HepG2 (cell line): ENCODE measurements at regions not wholly inside any gene's neighbourhood (a gene's known extent, or its start where the extent isn't known, plus 50 kb on each side); places are given as distances from the start of the nearest gene placed in this dataset.

Experiments used
- ATAC-seq: fragments of 200-7000 bp; cut with Tn5 transposase; 3 replicates; pipeline ENCODE4 v1.9.1; 2020; ENCODE audit warnings: mild to moderate bottlenecking, moderate library complexity
- BruUV-seq: library from RNA; stranded (reverse); fragments of 400-500 nt; replicated peaks from 2 replicates; lab custom pipeline; 2021; lab: Mats Ljungman, UMichigan
- CTCF ChIA-PET: fragments of 300-600 bp; formaldehyde crosslinking; extraction: SDS; loops from one replicate; lab custom pipeline; 2021; ENCODE audit warnings: low total read pairs, inconsistent platforms, low intra/inter-chr PET ratio; lab: Yijun Ruan, JAX
- POLR2A ChIA-PET: fragments of 350-600 bp; sonication (Branson Sonifier 250); formaldehyde crosslinking; loops from one replicate; lab custom pipeline; 2020; ENCODE audit warnings: antibody characterized with exemption, inconsistent platforms; lab: Yijun Ruan, JAX
- DNase-seq: peaks from one replicate; pipeline ENCODE4 v3.0.0-alpha.2; 2015; ENCODE audit warnings: low spot score
- FAIRE-seq: peaks from 3 replicates; lab custom pipeline; 2011; peaks lifted over from hg19 to GRCh38; lab: Jason Lieb, UNC
- H2AFZ ChIP-seq: one replicate; pipeline ENCODE4 v1.6.1; 2011; ENCODE audit warnings: low read length, inconsistent platforms
- H3K27ac ChIP-seq: fragments of 300-600 bp; 3 replicates; pipeline ENCODE4 v1.8.0; 2011; ENCODE audit warnings: mixed run types, mild to moderate bottlenecking, mixed read lengths, low read length, inconsistent platforms; ENCODE audit not compliant: insufficient read depth; ENCODE audit errors: extremely low read length
- H3K27me3 ChIP-seq, 2 experiments: fragments of 200-600 bp in 1 of 2; 2 replicates in 1 of 2; 3 replicates in 1 of 2; pipeline versions ENCODE4 v1.6.0 to v1.8.0; 2011; ENCODE audit warnings: low read length in 2 of 2, mild to moderate bottlenecking in 2 of 2, moderate library complexity in 2 of 2, inconsistent platforms in 1 of 2; ENCODE audit not compliant: insufficient read depth in 2 of 2, control insufficient read depth in 1 of 2
- H3K36me3 ChIP-seq, 2 experiments: fragments of 200-600 bp in 1 of 2; replicated peaks in 1 of 2; 2 replicates in 1 of 2; 3 replicates in 1 of 2; pipeline versions ENCODE4 v1.5.1 to v1.8.0; 2011; ENCODE audit warnings: low read length in 2 of 2, inconsistent platforms in 1 of 2; ENCODE audit not compliant: insufficient read depth in 2 of 2, control insufficient read depth in 1 of 2
- H3K4me1 ChIP-seq: 2 replicates; pipeline ENCODE4 v1.5.1; 2012; ENCODE audit warnings: low read length, inconsistent platforms; ENCODE audit not compliant: insufficient read depth
- H3K4me2 ChIP-seq: 2 replicates; pipeline ENCODE4 v1.6.0; 2011; ENCODE audit warnings: low read depth, low read length, inconsistent platforms
- H3K4me3 ChIP-seq, 3 experiments: fragments of 200-600 bp in 1 of 3; sonication (generic), shearing (Covaris generic) in 1 of 3; replicated peaks in 1 of 3; 2 replicates each; pipeline ENCODE4 v1.5.1; 2011 to 2016; ENCODE audit warnings: low read length in 3 of 3, inconsistent platforms in 2 of 3, low read depth in 2 of 3, mild to moderate bottlenecking in 2 of 3, control low read depth in 1 of 3, mixed read lengths in 1 of 3; ENCODE audit not compliant: insufficient read depth in 1 of 3
- H3K79me2 ChIP-seq: one replicate; pipeline ENCODE4 v1.6.1; 2011; ENCODE audit warnings: low read length, inconsistent platforms; ENCODE audit not compliant: insufficient read depth
- H3K9ac ChIP-seq: 2 replicates; pipeline ENCODE4 v1.6.0; 2011; ENCODE audit warnings: mild to moderate bottlenecking, low read depth, low read length, inconsistent platforms; ENCODE audit not compliant: insufficient read depth
- H3K9me3 ChIP-seq: 2 replicates; pipeline ENCODE4 v1.5.1; 2012; ENCODE audit warnings: mild to moderate bottlenecking, low read length
- H4K20me1 ChIP-seq: 2 replicates; pipeline ENCODE4 v1.6.0; 2011; ENCODE audit warnings: inconsistent platforms, mild to moderate bottlenecking, low read length, moderate library complexity; ENCODE audit not compliant: insufficient read depth
- CSRNP2 ChIP-seq: sonication (generic); formaldehyde crosslinking; conservative IDR thresholded peaks from 2 replicates; pipeline ENCODE4 v1.8.0; 2022; ENCODE audit warnings: low read depth, missing genetic modification reagents
- HHEX ChIP-seq: IDR thresholded peaks from 2 replicates; pipeline ENCODE4 v1.6.1; 2016; ENCODE audit warnings: control low read depth
- HNF1A ChIP-seq, 2 experiments: sonication (generic) in 1 of 2; formaldehyde crosslinking in 1 of 2; IDR thresholded peaks; 2 replicates each; pipeline versions ENCODE4 v1.4.0 to v1.6.1; 2016 to 2020; ENCODE audit warnings: borderline replicate concordance in 1 of 2, low read depth in 1 of 2, mild to moderate bottlenecking in 1 of 2, missing genetic modification reagents in 1 of 2
- MAFG ChIP-seq: sonication (generic); formaldehyde crosslinking; IDR thresholded peaks from 2 replicates; pipeline ENCODE4 v1.5.1; 2020; ENCODE audit warnings: mild to moderate bottlenecking, missing genetic modification reagents
- POLR2A ChIP-seq, 2 experiments: IDR thresholded peaks; 2 replicates each; pipeline ENCODE4 v1.6.1; 2011; ENCODE audit warnings: low read depth in 2 of 2, low read length in 2 of 2, mild to moderate bottlenecking in 1 of 2, moderate library complexity in 1 of 2; ENCODE audit not compliant: insufficient read depth in 1 of 2
- RNF2 ChIP-seq: fragments of 450-650 bp; conservative IDR thresholded peaks from 2 replicates; pipeline ENCODE4 v1.6.1; 2016; ENCODE audit warnings: low read depth
- TMF1 ChIP-seq: sonication (generic); formaldehyde crosslinking; IDR thresholded peaks from 2 replicates; pipeline ENCODE4 v1.8.1; 2022; ENCODE audit warnings: low read depth, missing genetic modification reagents
- ZBTB37 ChIP-seq: sonication (generic); formaldehyde crosslinking; IDR thresholded peaks from 2 replicates; pipeline ENCODE4 v1.4.0; 2020; ENCODE audit warnings: mild to moderate bottlenecking, missing genetic modification reagents
- ZNF224 ChIP-seq: sonication (generic); formaldehyde crosslinking; IDR thresholded peaks from 2 replicates; pipeline ENCODE4 v1.5.0; 2020; ENCODE audit warnings: mild to moderate bottlenecking, missing genetic modification reagents
- ZNF510 ChIP-seq: sonication (generic); formaldehyde crosslinking; IDR thresholded peaks from 2 replicates; pipeline ENCODE4 v1.4.0; 2020; ENCODE audit warnings: low read depth, mild to moderate bottlenecking, missing genetic modification reagents
- ZNF567 ChIP-seq: sonication (generic); formaldehyde crosslinking; IDR thresholded peaks from 2 replicates; pipeline ENCODE4 v1.8.1; 2023; ENCODE audit warnings: mild to moderate bottlenecking, missing genetic modification reagents, borderline replicate concordance
- ZNF724P ChIP-seq: sonication (generic); formaldehyde crosslinking; IDR thresholded peaks from 2 replicates; pipeline ENCODE4 v1.8.0; 2022; ENCODE audit warnings: missing genetic modification reagents, borderline replicate concordance
- ZNF891 ChIP-seq: sonication (generic); formaldehyde crosslinking; IDR thresholded peaks from 2 replicates; pipeline ENCODE4 v1.5.0; 2020; ENCODE audit warnings: mild to moderate bottlenecking, missing genetic modification reagents
- WGBS: methylation state at CpG from one replicate; pipeline ENCODE4 v1.1.6; 2017; ENCODE audit warnings: low lambda C conversion rate; 5-methylcytosine and 5-hydroxymethylcytosine counted together
- in situ Hi-C: cut with HindIII; loops from 2 replicates; pipeline ENCODE4 v1.10.0; 2017; ENCODE audit warnings: low pct_unique_long_range_greater_than_20kb; ENCODE audit not compliant: extremely low pct_ligation_motif_present
- intact Hi-C: fragments of 100-400 bp; cut with micrococcal nuclease; formaldehyde crosslinking; loops from one replicate; pipeline ENCODE4 v1.10.0; 2022; ENCODE audit not compliant: unreplicated experiment

GRCh38 chr4:54155936-54156335 is 56.0 kb downstream of the GSX2 start:
- no peaks in the 10 kb centered on the region for H3K9me3 ChIP-seq
- no peaks in the 10 kb centered on the region; a peak in 1 of 5 replicates for H3K27me3 ChIP-seq
- ChIA-PET POLR2A (no interaction called here), CTCF (no interaction called here)
- H3K36me3 ChIP-seq: no peaks in the 10 kb centered on the region
- H2AFZ ChIP-seq: no peak overlapping the region
- ATAC-seq (no peak), FAIRE-seq (no peak), DNase-seq (no peak)
- WGBS: 56% methylated on average over 1 of the region's 1 CpG
- H3K4me3 ChIP-seq: no peak overlapping the region
- H3K27ac ChIP-seq: no peak overlapping the region
- H3K79me2 ChIP-seq: no peaks in the 10 kb centered on the region
- no peak overlapping the region for H3K4me2 ChIP-seq
- BruUV-seq: no TSS peak
- no peaks in the 10 kb centered on the region for H4K20me1 ChIP-seq
- no peak overlapping the region for H3K9ac ChIP-seq
- no peaks in the 10 kb centered on the region for H3K4me1 ChIP-seq
- in situ Hi-C loops: no loop called here
- intact Hi-C loops: no loop called here
- TF ChIP-seq RNF2 (no peak), CSRNP2 (CRISPR knock-in tag) (no peak), ZNF724P (CRISPR knock-in tag) (no peak), HHEX (CRISPR knock-in tag) (no peak), ZNF224 (no peak)

- no peaks in the 10 kb centered on the region for H3K36me3 ChIP-seq
- TF ChIP-seq MAFG (CRISPR knock-in tag): no peak
- no peak for TF ChIP-seq ZNF567 (CRISPR knock-in tag)
- no peak for TF ChIP-seq POLR2A (IDR thresholded peaks at IDR 0.05; ENCODE audit: insufficient read depth in 1 of 2, low read depth in 2 of 2, low read length in 2 of 2)
- TF ChIP-seq ZNF891 (CRISPR knock-in tag): no peak
- no peak for TF ChIP-seq ZBTB37
- TF ChIP-seq ZNF510 (CRISPR knock-in tag): no peak
- no peak for TF ChIP-seq HNF1A (IDR thresholded peaks at IDR 0.05; ENCODE audit: low read depth)
- no peak for TF ChIP-seq HNF1A (CRISPR knock-in tag; IDR thresholded peaks at IDR 0.05; ENCODE audit: borderline replicate concordance)
- no peak for TF ChIP-seq TMF1
These were observed 57.6 kb downstream of the GSX2 start for GRCh38 chr4:54157606-54158005.

More at GRCh38 chr4:54157606-54158005, 57.6 kb downstream of the GSX2 start:
- DNase-seq (no peak), FAIRE-seq (no peak), ATAC-seq (no peak)
- no peaks in the 10 kb centered on the region for H3K9me3 ChIP-seq
- ChIA-PET CTCF (no interaction called here), POLR2A (no interaction called here)
- H3K4me2 ChIP-seq: no peak overlapping the region
- no peak overlapping the region for H3K4me3 ChIP-seq
- intact Hi-C loops: no loop called here
- H3K27ac ChIP-seq: no peak overlapping the region
- no peaks in the 10 kb centered on the region; a peak in 1 of 5 replicates for H3K27me3 ChIP-seq
- H4K20me1 ChIP-seq: no peaks in the 10 kb centered on the region
- BruUV-seq: no TSS peak
- no peaks in the 10 kb centered on the region for H3K4me1 ChIP-seq
- H3K9ac ChIP-seq: no peak overlapping the region
- H2AFZ ChIP-seq: no peak overlapping the region
- no peaks in the 10 kb centered on the region for H3K79me2 ChIP-seq
- in situ Hi-C loops: no loop called here
